Activated naive CD8-positive, alpha-beta T cell treated with anti-CD3 and anti-CD28 coated beads, Interleukin-2, amount 50 U/mL, for 24 hours (primary cell): ENCODE measurements at regions not wholly inside any gene's neighbourhood (a gene's known extent, or its start where the extent isn't known, plus 50 kb on each side); places are given as distances from the start of the nearest gene placed in this dataset.

ENCODE experiments used
- ATAC-seq: fragments of 150-1000 bp; cut with Tn5 transposase; one replicate; pipeline ENCODE4 v1.10.0; 2021
- DNase-seq: peaks from one replicate; pipeline ENCODE4 v3.0.0; 2021
- H3K27ac Mint-ChIP-seq: one replicate; pipeline ENCODE4 v1.8.0; 2021; ENCODE audit warnings: mild to moderate bottlenecking, mixed read lengths
- H3K27me3 Mint-ChIP-seq: one replicate; pipeline ENCODE4 v1.8.0; 2021; ENCODE audit warnings: mixed read lengths
- H3K36me3 Mint-ChIP-seq: one replicate; pipeline ENCODE4 v1.8.0; 2021; ENCODE audit warnings: low read depth, mixed read lengths
- H3K4me1 Mint-ChIP-seq: one replicate; pipeline ENCODE4 v1.8.0; 2021; ENCODE audit warnings: mixed read lengths
- H3K4me3 Mint-ChIP-seq: one replicate; pipeline ENCODE4 v1.8.0; 2021; ENCODE audit warnings: mild to moderate bottlenecking, moderate library complexity, mixed read lengths
- H3K9me3 Mint-ChIP-seq: one replicate; pipeline ENCODE4 v1.8.0; 2021; ENCODE audit warnings: mixed read lengths

GRCh38 chr19:31402529-31403316 lies 53.5 kb upstream of the TSHZ3 start:
- ATAC-seq (no peak), DNase-seq (no peak)
- Mint-ChIP-seq H3K27ac (no peak overlapping the region), H3K27me3 (peaks cover 11% of the 10 kb centered on the region), H3K4me3 (no peak overlapping the region), H3K9me3 (no peaks in the 10 kb centered on the region), H3K4me1 (no peaks in the 10 kb centered on the region), H3K36me3 (no peaks in the 10 kb centered on the region)

- Mint-ChIP-seq H3K4me1 (no peaks in the 10 kb centered on the region), H3K27ac (no peak overlapping the region), H3K9me3 (no peaks in the 10 kb centered on the region), H3K27me3 (peaks cover 6% of the 10 kb centered on the region), H3K36me3 (no peaks in the 10 kb centered on the region), H3K4me3 (no peak overlapping the region)
- DNase-seq (no peak), ATAC-seq (no peak)
Measured at GRCh38 chr19:31406106-31406505, 56.9 kb upstream of the TSHZ3 start.

- H3K36me3 Mint-ChIP-seq: no peaks in the 10 kb centered on the region
- peaks cover 6% of the 10 kb centered on the region for H3K27me3 Mint-ChIP-seq
- no peak overlapping the region for H3K27ac Mint-ChIP-seq
- H3K9me3 Mint-ChIP-seq: no peaks in the 10 kb centered on the region
- H3K4me1 Mint-ChIP-seq: no peaks in the 10 kb centered on the region
- no peak overlapping the region for H3K4me3 Mint-ChIP-seq
- DNase-seq (no peak), ATAC-seq (no peak)
Measured at GRCh38 chr19:31408460-31409124, 59.4 kb upstream of the TSHZ3 start.

- no peak for DNase-seq
- Mint-ChIP-seq H3K27ac (no peak overlapping the region), H3K4me1 (no peaks in the 10 kb centered on the region), H3K9me3 (no peaks in the 10 kb centered on the region), H3K36me3 (no peaks in the 10 kb centered on the region), H3K27me3 (peaks cover 7% of the 10 kb centered on the region), H3K4me3 (no peak overlapping the region)
- no peak for ATAC-seq
Measured at GRCh38 chr19:31413353-31413752, 64.1 kb upstream of the TSHZ3 start.

GRCh38 chr19:31415322-31415721 lies 66.1 kb upstream of the TSHZ3 start:
- no peaks in the 10 kb centered on the region for H3K4me1 Mint-ChIP-seq
- DNase-seq (no peak), ATAC-seq (no peak)
- H3K27me3 Mint-ChIP-seq: peaks cover 7% of the 10 kb centered on the region
- H3K27ac Mint-ChIP-seq: no peak overlapping the region
- H3K36me3 Mint-ChIP-seq: no peaks in the 10 kb centered on the region
- no peak overlapping the region for H3K4me3 Mint-ChIP-seq
- no peaks in the 10 kb centered on the region for H3K9me3 Mint-ChIP-seq

- H3K4me1 Mint-ChIP-seq: no peaks in the 10 kb centered on the region
Measured at GRCh38 chr19:31416548-31416947, 67.3 kb upstream of the TSHZ3 start.

GRCh38 chr19:31418055-31418454 lies 68.8 kb upstream of the TSHZ3 start:
- Mint-ChIP-seq H3K4me1 (no peaks in the 10 kb centered on the region), H3K27ac (no peak overlapping the region), H3K27me3 (peaks cover 10% of the 10 kb centered on the region), H3K9me3 (no peaks in the 10 kb centered on the region), H3K36me3 (no peaks in the 10 kb centered on the region), H3K4me3 (no peak overlapping the region)
- DNase-seq (no peak), ATAC-seq (no peak)

More at GRCh38 chr19:31416548-31416947, 67.3 kb upstream of the TSHZ3 start:
- ATAC-seq (no peak), DNase-seq (no peak)
- no peak overlapping the region for H3K4me3 Mint-ChIP-seq
- H3K9me3 Mint-ChIP-seq: no peaks in the 10 kb centered on the region
- no peak overlapping the region for H3K27ac Mint-ChIP-seq
- no peaks in the 10 kb centered on the region for H3K36me3 Mint-ChIP-seq
- H3K27me3 Mint-ChIP-seq: peaks cover 7% of the 10 kb centered on the region

- no peak overlapping the region for H3K4me3 Mint-ChIP-seq
- peaks cover 10% of the 10 kb centered on the region for H3K27me3 Mint-ChIP-seq
- no peak for DNase-seq
- H3K36me3 Mint-ChIP-seq: no peaks in the 10 kb centered on the region
- ATAC-seq: no peak
- no peaks in the 10 kb centered on the region for H3K9me3 Mint-ChIP-seq
- H3K4me1 Mint-ChIP-seq: no peaks in the 10 kb centered on the region
- H3K27ac Mint-ChIP-seq: no peak overlapping the region
Measured at GRCh38 chr19:31418692-31419430, 69.6 kb upstream of the TSHZ3 start.

GRCh38 chr19:31419871-31420445 lies 70.7 kb upstream of the TSHZ3 start:
- H3K9me3 Mint-ChIP-seq: no peaks in the 10 kb centered on the region
- H3K4me1 Mint-ChIP-seq: no peaks in the 10 kb centered on the region
- H3K27me3 Mint-ChIP-seq: peaks cover 8% of the 10 kb centered on the region
- no peaks in the 10 kb centered on the region for H3K36me3 Mint-ChIP-seq
- no peak overlapping the region for H3K4me3 Mint-ChIP-seq
- no peak overlapping the region for H3K27ac Mint-ChIP-seq
- ATAC-seq (no peak), DNase-seq (no peak)

GRCh38 chr19:31421082-31421481 lies 71.8 kb upstream of the TSHZ3 start:
- no peak for DNase-seq
- H3K9me3 Mint-ChIP-seq: no peaks in the 10 kb centered on the region
- no peak overlapping the region for H3K4me3 Mint-ChIP-seq
- no peaks in the 10 kb centered on the region for H3K4me1 Mint-ChIP-seq
- peaks cover 5% of the 10 kb centered on the region for H3K27me3 Mint-ChIP-seq
- no peak for ATAC-seq
- H3K27ac Mint-ChIP-seq: no peak overlapping the region
- H3K36me3 Mint-ChIP-seq: no peaks in the 10 kb centered on the region

GRCh38 chr19:31421856-31422255 lies 72.6 kb upstream of the TSHZ3 start:
- no peak for ATAC-seq
- H3K27ac Mint-ChIP-seq: no peak overlapping the region
- no peak overlapping the region for H3K4me3 Mint-ChIP-seq
- H3K9me3 Mint-ChIP-seq: no peaks in the 10 kb centered on the region
- H3K4me1 Mint-ChIP-seq: no peaks in the 10 kb centered on the region
- H3K36me3 Mint-ChIP-seq: no peaks in the 10 kb centered on the region
- H3K27me3 Mint-ChIP-seq: peaks cover 11% of the 10 kb centered on the region
- DNase-seq: no peak

GRCh38 chr19:31423896-31424295 lies 74.7 kb upstream of the TSHZ3 start:
- no peaks in the 10 kb centered on the region for H3K36me3 Mint-ChIP-seq
- H3K4me3 Mint-ChIP-seq: no peak overlapping the region
- H3K27me3 Mint-ChIP-seq: peaks cover 18% of the 10 kb centered on the region
- no peak for DNase-seq
- no peak for ATAC-seq
- no peaks in the 10 kb centered on the region for H3K4me1 Mint-ChIP-seq
- no peak overlapping the region for H3K27ac Mint-ChIP-seq
- H3K9me3 Mint-ChIP-seq: no peaks in the 10 kb centered on the region

- Mint-ChIP-seq H3K27ac (no peak overlapping the region), H3K9me3 (no peaks in the 10 kb centered on the region), H3K4me3 (no peak overlapping the region), H3K4me1 (no peaks in the 10 kb centered on the region), H3K36me3 (no peaks in the 10 kb centered on the region), H3K27me3 (peaks cover 21% of the 10 kb centered on the region)
- DNase-seq (no peak), ATAC-seq (no peak)
Measured at GRCh38 chr19:31424861-31425620, 75.8 kb upstream of the TSHZ3 start.

- H3K36me3 Mint-ChIP-seq: no peaks in the 10 kb centered on the region
- DNase-seq (no peak), ATAC-seq (no peak)
- no peaks in the 10 kb centered on the region for H3K9me3 Mint-ChIP-seq
- H3K4me3 Mint-ChIP-seq: no peak overlapping the region
- H3K4me1 Mint-ChIP-seq: no peaks in the 10 kb centered on the region
- peaks cover 19% of the 10 kb centered on the region for H3K27me3 Mint-ChIP-seq
- H3K27ac Mint-ChIP-seq: no peak overlapping the region
Measured at GRCh38 chr19:31427857-31428256, 78.6 kb upstream of the TSHZ3 start.
